Right lobe of liver (tissue), 4 donors: ENCODE measurements at regions not wholly inside any gene's neighbourhood (a gene's known extent, or its start where the extent isn't known, plus 50 kb on each side); places are given as distances from the start of the nearest gene placed in this dataset.

Source experiments
- CTCF ChIP-seq, 4 donors: fragments of 200-600 bp in 3 of 4; fragments of 450-650 bp in 1 of 4; IDR thresholded peaks; one replicate each; pipeline versions ENCODE4 v1.5.1 to v1.8.0; 2016 to 2022; ENCODE audit warnings: antibody characterized with exemption in 4 of 4, mild to moderate bottlenecking in 2 of 4
- POLR2A ChIP-seq: fragments of 450-650 bp; IDR thresholded peaks from one replicate; pipeline ENCODE4 v1.6.1; 2017; ENCODE audit warnings: antibody characterized with exemption, mild to moderate bottlenecking
- donor health status: DM: no; HTN: no; CAD: no.
- donor health status: DM: no; HTN: no; CAD: no.
- donor health status: DM: no; HTN: yes; CAD: no.

DNA sequence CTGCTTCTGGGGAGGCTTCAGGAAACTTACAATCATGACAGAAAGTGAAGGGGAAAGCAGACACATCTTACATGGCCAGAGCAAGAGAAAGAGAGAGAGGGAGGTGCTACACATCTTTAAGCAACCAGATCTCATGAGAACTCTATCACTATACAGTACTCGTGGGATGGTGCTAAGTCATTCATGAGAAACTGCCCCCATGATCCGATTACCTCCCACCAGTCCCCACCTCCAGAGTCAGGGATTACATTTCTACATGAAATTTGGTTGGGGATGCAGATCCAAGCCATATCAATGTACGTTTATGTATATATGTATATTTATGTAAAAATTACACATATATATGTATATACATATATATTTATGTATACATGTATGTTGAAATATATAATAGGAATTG is 54.4 kb upstream of the CCDC112 start:
- TF ChIP-seq CTCF (IDR thresholded peaks at IDR 0.05) (no peak), POLR2A (no peak)
